Neural crest cell (in vitro differentiated cells): ENCODE measurements at regions not wholly inside any gene's neighbourhood (a gene's known extent, or its start where the extent isn't known, plus 50 kb on each side); places are given as distances from the start of the nearest gene placed in this dataset.

ENCODE experiments used
- DNase-seq: peaks from one replicate; pipeline ENCODE4 v3.0.0; 2021; ENCODE audit warnings: low read depth, mixed read lengths, low spot score
- H3K27ac Mint-ChIP-seq: one replicate; pipeline ENCODE4 v1.8.0; 2021; ENCODE audit warnings: mild to moderate bottlenecking, mixed read lengths; ENCODE audit not compliant: unreplicated experiment
- H3K27me3 Mint-ChIP-seq: 2 replicates; pipeline ENCODE4 v1.8.0; 2021; ENCODE audit warnings: low read depth, mild to moderate bottlenecking, mixed read lengths
- H3K36me3 Mint-ChIP-seq: 2 replicates; pipeline ENCODE4 v1.8.0; 2021; ENCODE audit warnings: low read depth, mild to moderate bottlenecking, mixed read lengths
- H3K4me1 Mint-ChIP-seq: 2 replicates; pipeline ENCODE4 v1.8.0; 2021; ENCODE audit warnings: mixed read lengths
- H3K4me3 Mint-ChIP-seq: one replicate; pipeline ENCODE4 v1.8.0; 2021; ENCODE audit warnings: mild to moderate bottlenecking, mixed read lengths
- H3K9me3 Mint-ChIP-seq: 2 replicates; pipeline ENCODE4 v1.8.0; 2021; ENCODE audit warnings: mixed read lengths
- TF ChIP-seq, protein P1 (sequence below): fragments of 200-600 bp; sonication (generic); conservative IDR thresholded peaks from 2 replicates; pipeline ENCODE4 v1.5.0; 2021; ENCODE audit warnings: antibody characterized with exemption, mild to moderate bottlenecking

DNA sequence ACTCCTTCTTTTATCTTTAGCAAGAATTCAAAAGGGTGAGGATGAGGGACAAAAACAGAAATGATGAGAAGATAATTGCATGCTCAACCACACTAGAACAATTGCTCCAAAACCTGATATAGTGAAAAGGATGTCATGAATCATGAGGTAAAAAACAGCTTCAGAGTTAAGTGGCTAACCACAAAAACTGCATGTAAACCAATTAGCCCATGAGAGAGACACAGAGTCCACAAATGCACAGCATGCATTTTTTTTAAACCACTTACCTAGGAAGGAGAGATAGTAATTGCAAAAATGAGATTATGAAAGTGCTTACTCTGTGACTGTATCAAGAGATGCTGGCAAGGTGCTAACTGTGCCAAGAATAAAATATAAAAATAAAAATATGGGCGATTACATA, 132.9 kb downstream of the MBL2 start:
- H3K9me3 Mint-ChIP-seq: no peaks in the 10 kb centered on the region
- TF ChIP-seq, protein P1, sequence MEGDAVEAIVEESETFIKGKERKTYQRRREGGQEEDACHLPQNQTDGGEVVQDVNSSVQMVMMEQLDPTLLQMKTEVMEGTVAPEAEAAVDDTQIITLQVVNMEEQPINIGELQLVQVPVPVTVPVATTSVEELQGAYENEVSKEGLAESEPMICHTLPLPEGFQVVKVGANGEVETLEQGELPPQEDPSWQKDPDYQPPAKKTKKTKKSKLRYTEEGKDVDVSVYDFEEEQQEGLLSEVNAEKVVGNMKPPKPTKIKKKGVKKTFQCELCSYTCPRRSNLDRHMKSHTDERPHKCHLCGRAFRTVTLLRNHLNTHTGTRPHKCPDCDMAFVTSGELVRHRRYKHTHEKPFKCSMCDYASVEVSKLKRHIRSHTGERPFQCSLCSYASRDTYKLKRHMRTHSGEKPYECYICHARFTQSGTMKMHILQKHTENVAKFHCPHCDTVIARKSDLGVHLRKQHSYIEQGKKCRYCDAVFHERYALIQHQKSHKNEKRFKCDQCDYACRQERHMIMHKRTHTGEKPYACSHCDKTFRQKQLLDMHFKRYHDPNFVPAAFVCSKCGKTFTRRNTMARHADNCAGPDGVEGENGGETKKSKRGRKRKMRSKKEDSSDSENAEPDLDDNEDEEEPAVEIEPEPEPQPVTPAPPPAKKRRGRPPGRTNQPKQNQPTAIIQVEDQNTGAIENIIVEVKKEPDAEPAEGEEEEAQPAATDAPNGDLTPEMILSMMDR: no peak
- peaks cover 5% of the 10 kb centered on the region for H3K4me1 Mint-ChIP-seq
- H3K27ac Mint-ChIP-seq: no peak overlapping the region
- H3K4me3 Mint-ChIP-seq: no peak overlapping the region
- no peaks in the 10 kb centered on the region for H3K36me3 Mint-ChIP-seq
- no peak for DNase-seq
- no peaks in the 10 kb centered on the region for H3K27me3 Mint-ChIP-seq

DNA sequence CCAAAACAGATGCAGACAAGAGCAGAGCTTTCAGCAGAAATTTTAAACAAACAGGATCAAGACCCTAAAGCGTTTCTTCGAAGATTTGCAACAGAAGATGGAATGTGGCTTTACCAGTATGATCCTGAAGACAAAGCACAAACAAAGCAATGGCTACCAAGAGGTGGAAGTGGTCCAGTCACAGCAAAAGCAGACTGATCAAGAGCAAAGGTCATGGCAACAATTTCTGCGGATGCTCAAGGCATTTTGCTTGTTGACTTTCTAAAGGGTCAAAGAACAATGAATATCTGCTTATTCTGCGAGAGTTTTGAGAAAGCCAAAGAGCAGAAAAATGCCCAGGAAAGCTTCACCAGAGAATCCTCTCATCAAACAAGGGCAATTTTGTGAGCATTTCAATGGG, 130.4 kb downstream of the MBL2 start:
- no peak for DNase-seq
- H3K4me1 Mint-ChIP-seq: peaks cover 5% of the 10 kb centered on the region
- H3K36me3 Mint-ChIP-seq: no peaks in the 10 kb centered on the region
- TF ChIP-seq, protein P1: no peak
- H3K27ac Mint-ChIP-seq: no peak overlapping the region
- H3K27me3 Mint-ChIP-seq: no peaks in the 10 kb centered on the region
- no peak overlapping the region for H3K4me3 Mint-ChIP-seq
- no peaks in the 10 kb centered on the region for H3K9me3 Mint-ChIP-seq

DNA sequence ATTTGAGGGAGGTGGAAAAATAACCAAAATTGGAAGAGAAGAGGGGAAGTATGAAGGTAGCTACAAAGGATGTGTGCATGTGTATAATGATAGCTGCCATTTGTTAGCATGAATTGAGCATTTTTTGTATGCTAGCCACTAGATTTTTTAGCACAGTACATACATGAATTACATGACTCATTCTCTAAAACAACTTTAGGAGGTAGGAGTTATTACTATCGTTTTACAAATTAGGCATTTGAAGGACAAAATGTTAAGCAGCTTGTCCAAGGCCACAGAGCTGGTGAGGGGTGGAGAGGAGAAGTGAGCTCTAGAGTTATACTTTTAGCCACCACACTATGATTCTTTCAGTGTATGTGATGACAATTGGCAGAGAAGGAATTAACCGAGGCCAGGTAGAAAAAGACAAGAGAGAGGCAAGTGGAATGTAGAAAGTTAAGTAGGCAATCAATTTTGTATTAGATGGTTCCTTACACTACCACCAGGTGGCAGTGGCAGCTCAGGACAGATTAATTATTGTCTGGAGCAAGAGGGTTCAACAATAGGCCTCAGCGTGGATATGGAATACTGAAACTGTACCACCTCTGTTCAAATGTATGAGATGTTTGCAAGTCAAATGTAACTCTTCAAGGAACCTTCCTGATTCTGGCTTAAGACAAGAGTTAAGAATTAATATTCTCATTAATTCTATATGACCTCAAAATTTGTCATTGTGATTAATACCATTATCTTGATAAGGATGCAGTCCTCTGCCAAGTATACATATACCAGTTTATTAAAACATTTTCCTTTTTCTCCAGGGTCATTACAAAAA, 128.0 kb downstream of the MBL2 start:
- no peak overlapping the region for H3K27ac Mint-ChIP-seq
- H3K27me3 Mint-ChIP-seq: no peaks in the 10 kb centered on the region
- H3K36me3 Mint-ChIP-seq: no peaks in the 10 kb centered on the region
- TF ChIP-seq, protein P1: peak; percentile 89
- H3K4me3 Mint-ChIP-seq: no peak overlapping the region
- DNase-seq: peak; percentile 50
- H3K9me3 Mint-ChIP-seq: no peaks in the 10 kb centered on the region
- peaks cover 5% of the 10 kb centered on the region for H3K4me1 Mint-ChIP-seq

DNA sequence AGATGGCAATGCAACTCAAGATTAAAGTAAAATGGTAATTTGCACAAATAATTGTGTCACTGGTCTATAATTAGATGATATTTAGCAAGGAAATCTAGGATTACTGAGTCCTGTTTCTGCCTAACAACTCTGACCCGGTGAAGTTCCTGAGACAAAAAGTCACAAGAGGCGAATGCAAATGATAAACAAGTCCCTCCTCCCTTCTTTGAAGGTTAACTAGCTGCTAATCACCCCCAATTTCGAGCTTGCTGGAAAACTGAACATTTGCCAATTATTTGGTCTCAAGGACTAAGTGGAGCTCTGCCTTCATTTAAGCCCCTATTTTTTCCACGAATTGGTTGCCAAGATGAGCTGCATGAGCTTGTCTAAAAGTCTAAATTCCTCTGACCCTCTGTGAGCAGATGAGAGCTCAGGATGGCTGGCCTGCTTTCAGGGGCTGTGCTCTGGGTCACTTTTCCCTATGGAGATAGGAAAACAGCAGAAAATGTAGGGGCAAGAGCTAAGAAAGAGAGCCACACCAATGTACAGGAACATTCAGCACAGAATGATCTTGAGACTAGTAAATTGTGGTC, 127.3 kb downstream of the MBL2 start:
- DNase-seq: no peak
- TF ChIP-seq, protein P1: no peak
- Mint-ChIP-seq H3K4me1 (peaks cover 5% of the 10 kb centered on the region), H3K36me3 (no peaks in the 10 kb centered on the region), H3K27ac (no peak overlapping the region), H3K9me3 (no peaks in the 10 kb centered on the region), H3K27me3 (no peaks in the 10 kb centered on the region), H3K4me3 (no peak overlapping the region)

DNA sequence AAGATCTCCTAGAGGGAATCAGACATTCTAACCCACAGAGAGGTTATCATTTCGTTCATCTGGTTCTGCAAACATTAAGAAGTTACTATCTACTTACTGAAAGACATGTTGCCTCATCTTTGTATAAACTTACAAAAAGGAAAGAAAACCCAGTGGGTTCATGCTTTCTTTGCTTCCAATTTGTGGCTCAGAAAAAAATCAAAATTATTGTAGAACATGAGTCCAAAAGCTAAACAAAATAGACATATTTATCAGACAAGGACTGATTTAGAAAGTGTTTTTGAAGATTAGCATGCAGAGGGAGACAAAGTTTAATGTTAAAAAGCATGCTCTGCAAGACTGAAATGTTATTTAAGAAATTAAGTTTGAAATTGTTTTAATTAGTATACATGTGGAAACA, 123.1 kb downstream of the MBL2 start:
- DNase-seq: no peak
- Mint-ChIP-seq H3K4me1 (no peaks in the 10 kb centered on the region), H3K9me3 (no peaks in the 10 kb centered on the region), H3K36me3 (no peaks in the 10 kb centered on the region), H3K27me3 (no peaks in the 10 kb centered on the region), H3K4me3 (no peak overlapping the region), H3K27ac (no peak overlapping the region)
- TF ChIP-seq, protein P1: no peak
